ENCODE measurements at regions not wholly inside any gene's neighbourhood (a gene's known extent, or its start where the extent isn't known, plus 50 kb on each side); places are given as distances from the start of the nearest gene placed in this dataset.

- no peaks in the 10 kb centered on the region for H3K36me3 ChIP-seq (ENCODE audit: control insufficient read depth, insufficient read depth, low read length)
- DNase-seq (ENCODE audit: extremely low read depth in 1 of 4, low spot score in 3 of 4): no peak
- H3K4me1 ChIP-seq (replicated peaks in 1 of 2; ENCODE audit: control insufficient read depth in 2 of 2, insufficient read depth in 2 of 2, low read length in 2 of 2): no peaks in the 10 kb centered on the region
- no peak overlapping the region for H3K4me2 ChIP-seq (ENCODE audit: insufficient read depth, low read length)
- no peak overlapping the region for H2AFZ ChIP-seq (ENCODE audit: low read depth, low read length)
- intact Hi-C loops (cut with micrococcal nuclease): no loop called here
- H3K9me1 ChIP-seq (ENCODE audit: control insufficient read depth, insufficient read depth, low read length): no peaks in the 10 kb centered on the region
- H3K9ac ChIP-seq (ENCODE audit: insufficient read depth in 1 of 2, low read depth in 2 of 2, low read length in 2 of 2): no peak overlapping the region
- no TSS peak for BruUV-seq (replicated peaks)
- H4K20me1 ChIP-seq (replicated peaks; ENCODE audit: control insufficient read depth, insufficient read depth, low read length): no peaks in the 10 kb centered on the region
- ChIA-PET CTCF (ENCODE audit: low intra/inter-chr PET ratio) (no interaction called here), POLR2A (no interaction called here)
- FAIRE-seq: no peak
- no peak overlapping the region for H3K4me3 ChIP-seq
- H3K79me2 ChIP-seq (ENCODE audit: control insufficient read depth, insufficient read depth, low read length): no peaks in the 10 kb centered on the region
- ATAC-seq: no peak
- no peak overlapping the region for H3K27ac ChIP-seq (ENCODE audit: extremely low read depth, low read depth, low read length)
- TF ChIP-seq ZNF316 (IDR thresholded peaks at IDR 0.05) (peak; percentile 58), MECOM (CRISPR knock-in tag; IDR thresholded peaks at IDR 0.05) (no peak)
- 0% methylated on average over 1 of the region's 1 CpG for WGBS (ENCODE audit: insufficient coverage, low coverage, missing lambda C conversion rate)
- no peaks in the 10 kb centered on the region for H3K9me3 ChIP-seq (replicated peaks; ENCODE audit: control insufficient read depth, insufficient read depth, low read depth, low read length)
- in situ Hi-C loops (cut with MboI): no loop called here
- H3K27me3 ChIP-seq (ENCODE audit: control insufficient read depth in 2 of 2, insufficient read depth in 2 of 2, low read length in 2 of 2): no peaks in the 10 kb centered on the region
Measured at GRCh38 chr2:81299841-81300240, 995.3 kb upstream of the LRRTM1 start.

GRCh38 chr2:81290846-81291245 lies 986.3 kb upstream of the LRRTM1 start:
- Histone ChIP-seq H3K27me3 (ENCODE audit: control insufficient read depth in 2 of 2, insufficient read depth in 2 of 2, low read length in 2 of 2) (no peaks in the 10 kb centered on the region), H3K9me3 (replicated peaks; ENCODE audit: control insufficient read depth, insufficient read depth, low read depth, low read length) (no peaks in the 10 kb centered on the region), H3K9me1 (ENCODE audit: control insufficient read depth, insufficient read depth, low read length) (no peaks in the 10 kb centered on the region), H3K79me2 (ENCODE audit: control insufficient read depth, insufficient read depth, low read length) (no peaks in the 10 kb centered on the region), H3K36me3 (ENCODE audit: control insufficient read depth, insufficient read depth, low read length) (no peaks in the 10 kb centered on the region), H4K20me1 (replicated peaks; ENCODE audit: control insufficient read depth, insufficient read depth, low read length) (no peaks in the 10 kb centered on the region), H3K4me2 (ENCODE audit: insufficient read depth, low read length) (no peak overlapping the region), H3K4me1 (replicated peaks in 1 of 2; ENCODE audit: control insufficient read depth in 2 of 2, insufficient read depth in 2 of 2, low read length in 2 of 2) (no peaks in the 10 kb centered on the region), H3K9ac (ENCODE audit: insufficient read depth in 1 of 2, low read depth in 2 of 2, low read length in 2 of 2) (no peak overlapping the region), H2AFZ (ENCODE audit: low read depth, low read length) (no peak overlapping the region), H3K4me3 (no peak overlapping the region), H3K27ac (ENCODE audit: extremely low read depth, low read depth, low read length) (no peak overlapping the region)
- ChIA-PET CTCF (ENCODE audit: low intra/inter-chr PET ratio) (no interaction called here), POLR2A (no interaction called here)
- no TSS peak for BruUV-seq (replicated peaks)
- DNase-seq (ENCODE audit: extremely low read depth in 1 of 4, low spot score in 3 of 4) (no peak), FAIRE-seq (no peak), ATAC-seq (no peak)
- 0% methylated on average over 3 of the region's 3 CpGs for WGBS (ENCODE audit: insufficient coverage, low coverage, missing lambda C conversion rate)
- no peak for TF ChIP-seq ZNF57 (CRISPR knock-in tag; IDR thresholded peaks at IDR 0.05)
- peak; percentile 36 for TF ChIP-seq MAFF (IDR thresholded peaks at IDR 0.05; ENCODE audit: low read length)
- TF ChIP-seq HMGXB4 (CRISPR knock-in tag; IDR thresholded peaks at IDR 0.05): no peak
- no peak for TF ChIP-seq XRCC3 (IDR thresholded peaks at IDR 0.05)
- TF ChIP-seq HNRNPL (IDR thresholded peaks at IDR 0.05; ENCODE audit: low read depth, low read length): no peak
- peak; percentile 71 for TF ChIP-seq ZNF316 (IDR thresholded peaks at IDR 0.05)
- peak; percentile 46 for TF ChIP-seq MAFG (tag; conservative IDR thresholded peaks at IDR 0.05)
- TF ChIP-seq ZNF146 (CRISPR knock-in tag; IDR thresholded peaks at IDR 0.05; ENCODE audit: unreplicated experiment): no peak
- peak; percentile 44; the same call in 1 of the 2 replicates for TF ChIP-seq C11orf30 (IDR thresholded peaks at IDR 0.05; ENCODE audit: low read depth)
- intact Hi-C loops (cut with micrococcal nuclease): no loop called here
- in situ Hi-C loops (cut with MboI): no loop called here
